ENCODE measurements at regions not wholly inside any gene's neighbourhood (a gene's known extent, or its start where the extent isn't known, plus 50 kb on each side); places are given as distances from the start of the nearest gene placed in this dataset.

DNA sequence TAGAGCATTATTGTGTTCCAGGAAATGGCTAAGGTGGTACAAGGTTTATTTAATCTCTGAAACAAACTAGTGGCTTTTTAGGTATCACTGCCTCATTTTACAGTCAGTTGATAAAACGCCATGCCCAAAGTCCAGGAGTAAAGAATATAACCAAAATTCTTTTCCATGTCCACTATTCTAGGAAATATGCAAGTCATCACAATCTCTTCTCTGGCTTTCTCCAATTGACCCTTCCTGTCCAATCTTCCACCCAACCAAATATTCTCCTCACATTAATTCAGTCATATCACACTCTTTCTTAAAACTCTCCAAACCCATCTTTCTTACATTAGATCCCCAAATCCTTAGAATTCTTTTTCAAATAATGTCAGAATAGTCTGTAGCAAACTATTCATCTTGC, 1110.0 kb upstream of the CDH8 start:
- TF ChIP-seq, protein P1, sequence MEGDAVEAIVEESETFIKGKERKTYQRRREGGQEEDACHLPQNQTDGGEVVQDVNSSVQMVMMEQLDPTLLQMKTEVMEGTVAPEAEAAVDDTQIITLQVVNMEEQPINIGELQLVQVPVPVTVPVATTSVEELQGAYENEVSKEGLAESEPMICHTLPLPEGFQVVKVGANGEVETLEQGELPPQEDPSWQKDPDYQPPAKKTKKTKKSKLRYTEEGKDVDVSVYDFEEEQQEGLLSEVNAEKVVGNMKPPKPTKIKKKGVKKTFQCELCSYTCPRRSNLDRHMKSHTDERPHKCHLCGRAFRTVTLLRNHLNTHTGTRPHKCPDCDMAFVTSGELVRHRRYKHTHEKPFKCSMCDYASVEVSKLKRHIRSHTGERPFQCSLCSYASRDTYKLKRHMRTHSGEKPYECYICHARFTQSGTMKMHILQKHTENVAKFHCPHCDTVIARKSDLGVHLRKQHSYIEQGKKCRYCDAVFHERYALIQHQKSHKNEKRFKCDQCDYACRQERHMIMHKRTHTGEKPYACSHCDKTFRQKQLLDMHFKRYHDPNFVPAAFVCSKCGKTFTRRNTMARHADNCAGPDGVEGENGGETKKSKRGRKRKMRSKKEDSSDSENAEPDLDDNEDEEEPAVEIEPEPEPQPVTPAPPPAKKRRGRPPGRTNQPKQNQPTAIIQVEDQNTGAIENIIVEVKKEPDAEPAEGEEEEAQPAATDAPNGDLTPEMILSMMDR (IDR thresholded peaks at IDR 0.05) = no peak
- TF ChIP-seq POLR2A (IDR thresholded peaks at IDR 0.05) (no peak), POLR2AphosphoS5 (IDR thresholded peaks at IDR 0.05) (no peak)
